MM.1S (cell line): ENCODE measurements at regions not wholly inside any gene's neighbourhood (a gene's known extent, or its start where the extent isn't known, plus 50 kb on each side); places are given as distances from the start of the nearest gene placed in this dataset.

Experiments
- DNase-seq: peaks from one replicate; pipeline ENCODE4 v3.0.0-alpha.2; 2015
- H2AFZ ChIP-seq: fragments of 300-600 bp; sonication (generic); 2 replicates; pipeline ENCODE4 v1.6.0; 2016; ENCODE audit warnings: antibody characterized with exemption, low read length
- H3F3A ChIP-seq: fragments of 300-600 bp; sonication (generic); 2 replicates; pipeline ENCODE4 v1.6.1; 2016; ENCODE audit warnings: mild to moderate bottlenecking, antibody characterized with exemption, low read length, moderate library complexity, mixed read lengths; ENCODE audit not compliant: insufficient read depth
- H3K27ac ChIP-seq: fragments of 300-600 bp; sonication (generic); 2 replicates; pipeline ENCODE4 v1.5.1; 2016; ENCODE audit warnings: mild to moderate bottlenecking, low read length
- H3K27me3 ChIP-seq: fragments of 300-600 bp; sonication (generic); replicated peaks from 2 replicates; pipeline ENCODE4 v1.6.0; 2016; ENCODE audit warnings: low read length; ENCODE audit not compliant: insufficient read depth
- H3K36me3 ChIP-seq: fragments of 300-600 bp; sonication (generic); replicated peaks from 2 replicates; pipeline ENCODE4 v1.6.1; 2016; ENCODE audit warnings: mild to moderate bottlenecking, low read length, mixed read lengths; ENCODE audit not compliant: insufficient read depth
- H3K4me1 ChIP-seq: fragments of 300-600 bp; sonication (generic); 2 replicates; pipeline ENCODE4 v1.6.1; 2016; ENCODE audit warnings: low read length, mixed read lengths
- H3K4me2 ChIP-seq: fragments of 300-600 bp; sonication (generic); 2 replicates; pipeline ENCODE4 v1.6.0; 2016; ENCODE audit warnings: low read depth, low read length
- H3K4me3 ChIP-seq: fragments of 300-600 bp; sonication (generic); 2 replicates; pipeline ENCODE4 v1.5.1; 2016; ENCODE audit warnings: low read length, mixed read lengths
- H3K79me2 ChIP-seq: fragments of 300-600 bp; sonication (generic); 2 replicates; pipeline ENCODE4 v1.6.1; 2016; ENCODE audit warnings: mixed run types, low read length, mixed read lengths
- H3K9ac ChIP-seq: fragments of 300-600 bp; sonication (generic); 2 replicates; pipeline ENCODE4 v1.6.1; 2016; ENCODE audit warnings: low read length, mixed read lengths
- H3K9me2 ChIP-seq: fragments of 300-600 bp; sonication (generic); replicated peaks from 2 replicates; pipeline ENCODE4 v1.6.1; 2016; ENCODE audit warnings: mild to moderate bottlenecking, low read length, mixed read lengths; ENCODE audit not compliant: insufficient read depth
- H3K9me3 ChIP-seq: fragments of 300-600 bp; sonication (generic); replicated peaks from 2 replicates; pipeline ENCODE4 v1.6.1; 2016; ENCODE audit warnings: mild to moderate bottlenecking, low read length, mixed read lengths; ENCODE audit not compliant: insufficient read depth
- H4K20me1 ChIP-seq: fragments of 300-600 bp; sonication (generic); 2 replicates; pipeline ENCODE4 v1.6.1; 2016; ENCODE audit warnings: mild to moderate bottlenecking, low read length, moderate library complexity, mixed read lengths; ENCODE audit not compliant: insufficient read depth
- EZH2 ChIP-seq: fragments of 300-600 bp; sonication (generic); optimal IDR thresholded peaks from 2 replicates; pipeline ENCODE3; 2017; ENCODE audit warnings: low read depth, mild to moderate bottlenecking, antibody characterized with exemption, low read length, mixed read lengths
- EZH2phosphoT487 ChIP-seq: fragments of 300-600 bp; sonication (generic); IDR thresholded peaks from 2 replicates; pipeline ENCODE4 v1.6.1; 2018; ENCODE audit warnings: antibody characterized with exemption, low read length
- TF ChIP-seq, protein P1 (sequence below): fragments of 300-600 bp; sonication (generic); IDR thresholded peaks from 2 replicates; pipeline ENCODE4 v1.5.1; 2016; ENCODE audit warnings: antibody characterized with exemption, low read length, mixed read lengths

GRCh38 chr4:34731070-34731469 is 1513.2 kb downstream of the ARAP2 start:
- no peak for DNase-seq
- Histone ChIP-seq H3K9me3 (no peaks in the 10 kb centered on the region), H3F3A (no peaks in the 10 kb centered on the region), H3K36me3 (no peaks in the 10 kb centered on the region), H3K27ac (no peak overlapping the region), H3K9me2 (no peaks in the 10 kb centered on the region), H3K4me2 (no peak overlapping the region), H3K9ac (no peak overlapping the region), H2AFZ (no peak overlapping the region), H3K27me3 (no peaks in the 10 kb centered on the region), H3K4me1 (no peaks in the 10 kb centered on the region), H3K4me3 (no peak overlapping the region), H3K79me2 (no peaks in the 10 kb centered on the region), H4K20me1 (no peaks in the 10 kb centered on the region)
- TF ChIP-seq EZH2 (no peak), EZH2phosphoT487 (no peak)
- TF ChIP-seq, protein P1, sequence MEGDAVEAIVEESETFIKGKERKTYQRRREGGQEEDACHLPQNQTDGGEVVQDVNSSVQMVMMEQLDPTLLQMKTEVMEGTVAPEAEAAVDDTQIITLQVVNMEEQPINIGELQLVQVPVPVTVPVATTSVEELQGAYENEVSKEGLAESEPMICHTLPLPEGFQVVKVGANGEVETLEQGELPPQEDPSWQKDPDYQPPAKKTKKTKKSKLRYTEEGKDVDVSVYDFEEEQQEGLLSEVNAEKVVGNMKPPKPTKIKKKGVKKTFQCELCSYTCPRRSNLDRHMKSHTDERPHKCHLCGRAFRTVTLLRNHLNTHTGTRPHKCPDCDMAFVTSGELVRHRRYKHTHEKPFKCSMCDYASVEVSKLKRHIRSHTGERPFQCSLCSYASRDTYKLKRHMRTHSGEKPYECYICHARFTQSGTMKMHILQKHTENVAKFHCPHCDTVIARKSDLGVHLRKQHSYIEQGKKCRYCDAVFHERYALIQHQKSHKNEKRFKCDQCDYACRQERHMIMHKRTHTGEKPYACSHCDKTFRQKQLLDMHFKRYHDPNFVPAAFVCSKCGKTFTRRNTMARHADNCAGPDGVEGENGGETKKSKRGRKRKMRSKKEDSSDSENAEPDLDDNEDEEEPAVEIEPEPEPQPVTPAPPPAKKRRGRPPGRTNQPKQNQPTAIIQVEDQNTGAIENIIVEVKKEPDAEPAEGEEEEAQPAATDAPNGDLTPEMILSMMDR, result no peak

GRCh38 chr4:34732176-34732950 is 1512.0 kb downstream of the ARAP2 start:
- H3K4me2 ChIP-seq, result no peak overlapping the region
- H4K20me1 ChIP-seq, result no peaks in the 10 kb centered on the region
- H3K4me1 ChIP-seq, result no peaks in the 10 kb centered on the region
- no peaks in the 10 kb centered on the region for H3K9me2 ChIP-seq
- no peaks in the 10 kb centered on the region for H3K27me3 ChIP-seq
- TF ChIP-seq, protein P1, result no peak
- no peak for TF ChIP-seq EZH2
- TF ChIP-seq EZH2phosphoT487, result no peak
- no peaks in the 10 kb centered on the region for H3K79me2 ChIP-seq
- no peak for DNase-seq
- H3K4me3 ChIP-seq, result no peak overlapping the region
- H3F3A ChIP-seq, result no peaks in the 10 kb centered on the region
- H3K9me3 ChIP-seq, result no peaks in the 10 kb centered on the region
- no peak overlapping the region for H3K27ac ChIP-seq
- no peak overlapping the region for H3K9ac ChIP-seq
- no peak overlapping the region for H2AFZ ChIP-seq
- no peaks in the 10 kb centered on the region for H3K36me3 ChIP-seq

DNA sequence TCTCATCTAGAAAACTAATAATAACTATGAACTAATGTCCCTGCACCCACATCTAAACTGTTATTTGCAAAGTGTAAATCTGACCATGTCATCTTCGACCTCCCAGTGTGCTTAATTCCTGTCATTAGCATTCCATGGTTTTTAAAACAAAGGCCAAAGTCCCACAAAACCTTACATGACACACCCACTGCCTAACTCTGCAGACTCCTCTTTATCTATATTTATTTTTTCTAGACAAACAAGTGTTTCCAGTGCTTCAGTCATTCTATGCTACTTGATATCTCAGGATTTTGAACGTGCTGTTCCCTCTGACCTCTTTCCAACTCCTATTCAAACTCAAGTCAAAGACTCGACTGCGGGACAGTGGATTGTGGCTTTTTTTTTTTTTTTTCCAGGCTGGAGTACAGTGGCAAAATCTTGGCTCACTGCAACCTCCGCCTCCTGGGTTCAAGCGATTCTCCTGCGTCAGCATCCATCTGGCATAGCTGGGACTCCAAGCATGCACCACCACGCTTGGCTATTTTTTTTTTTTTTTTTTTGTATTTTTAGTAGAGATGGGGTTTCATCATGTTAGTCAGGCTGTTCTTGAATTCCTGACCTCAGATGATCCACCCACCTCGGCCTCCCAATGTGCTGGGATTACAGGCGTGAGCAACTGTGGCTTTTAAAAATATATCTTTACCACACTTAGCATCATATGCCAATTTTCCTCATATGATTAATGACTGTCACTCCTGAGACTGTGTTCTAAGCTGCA is 1511.0 kb downstream of the ARAP2 start:
- H3K9ac ChIP-seq, result no peak overlapping the region
- H3K4me1 ChIP-seq, result no peaks in the 10 kb centered on the region
- TF ChIP-seq, protein P1, result no peak
- TF ChIP-seq EZH2phosphoT487 (no peak), EZH2 (no peak)
- no peaks in the 10 kb centered on the region for H4K20me1 ChIP-seq
- no peaks in the 10 kb centered on the region for H3K9me3 ChIP-seq
- H3K27me3 ChIP-seq, result no peaks in the 10 kb centered on the region
- no peak for DNase-seq
- H3K27ac ChIP-seq, result no peak overlapping the region
- H3K9me2 ChIP-seq, result no peaks in the 10 kb centered on the region
- H3K4me3 ChIP-seq, result no peak overlapping the region
- H2AFZ ChIP-seq, result no peak overlapping the region
- no peaks in the 10 kb centered on the region for H3F3A ChIP-seq
- H3K36me3 ChIP-seq, result no peaks in the 10 kb centered on the region
- H3K79me2 ChIP-seq, result no peaks in the 10 kb centered on the region
- no peak overlapping the region for H3K4me2 ChIP-seq
